ENCODE measurements at regions not wholly inside any gene's neighbourhood (a gene's known extent, or its start where the extent isn't known, plus 50 kb on each side); places are given as distances from the start of the nearest gene placed in this dataset.

- TF ChIP-seq CTCF (conservative IDR thresholded peaks at IDR 0.05; ENCODE audit: low read depth, low read length) (no peak), CEBPB (IDR thresholded peaks at IDR 0.05; ENCODE audit: low read depth, low read length) (no peak), POLR2A (IDR thresholded peaks at IDR 0.05; ENCODE audit: low read depth, low read length) (no peak)
These were observed 540.9 kb upstream of the SGCD start for GRCh38 chr5:155786108-155786507.
